Nephron (organoid): ENCODE measurements at regions not wholly inside any gene's neighbourhood (a gene's known extent, or its start where the extent isn't known, plus 50 kb on each side); places are given as distances from the start of the nearest gene placed in this dataset.
"Not testable (repeated sequence)": the region's sequence is repeated elsewhere in the genome, so short reads cannot be mapped to it uniquely, and the experiment has no call there.

Source experiments
- H3K27ac Mint-ChIP-seq, 3 experiments: 2 replicates each; pipeline ENCODE4 v1.8.0; 2020; ENCODE audit warnings: mixed read lengths in 3 of 3, mild to moderate bottlenecking in 2 of 3, moderate library complexity in 1 of 3
- H3K27me3 Mint-ChIP-seq: 2 replicates; pipeline ENCODE4 v1.8.0; 2021; ENCODE audit warnings: low read depth, mild to moderate bottlenecking, moderate library complexity, mixed read lengths
- H3K36me3 Mint-ChIP-seq: 2 replicates; pipeline ENCODE4 v1.8.0; 2020; ENCODE audit warnings: low read depth, mixed read lengths
- H3K4me1 Mint-ChIP-seq: 2 replicates; pipeline ENCODE4 v1.8.0; 2020; ENCODE audit warnings: mixed read lengths
- H3K4me3 Mint-ChIP-seq, 3 experiments: 2 replicates each; pipeline ENCODE4 v1.8.0; 2020; ENCODE audit warnings: mild to moderate bottlenecking in 3 of 3, mixed read lengths in 3 of 3, moderate library complexity in 2 of 3
- H3K9me3 Mint-ChIP-seq: 2 replicates; pipeline ENCODE4 v1.8.0; 2020; ENCODE audit warnings: mixed read lengths
- TF ChIP-seq, protein P1 (sequence below), 3 experiments: fragments of 200-600 bp; sonication (generic); IDR thresholded peaks; one replicate each; pipeline ENCODE4 v1.5.0; 2021; ENCODE audit warnings: antibody characterized with exemption in 3 of 3; ENCODE audit not compliant: unreplicated experiment in 3 of 3

DNA sequence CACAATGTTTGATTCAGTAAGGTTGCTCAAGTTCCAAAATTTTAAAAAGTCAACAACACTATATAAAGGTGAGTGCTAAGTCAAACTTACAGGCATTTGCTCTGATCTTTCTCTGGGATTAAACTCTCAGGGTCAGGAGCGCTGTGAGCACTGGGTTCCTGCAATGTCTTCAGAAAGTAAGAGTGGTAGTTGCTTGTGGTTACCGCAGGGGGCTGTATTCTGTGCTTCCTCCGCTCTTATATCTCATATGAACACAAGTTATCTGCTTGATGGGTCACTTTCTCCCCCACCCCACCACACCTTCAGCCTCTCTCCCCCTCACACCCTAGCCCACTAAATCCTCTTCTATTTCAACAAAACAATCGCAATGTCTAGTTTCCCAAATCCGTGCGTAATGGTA, 116.4 kb upstream of the IGSF1 start:
- TF ChIP-seq, protein P1, sequence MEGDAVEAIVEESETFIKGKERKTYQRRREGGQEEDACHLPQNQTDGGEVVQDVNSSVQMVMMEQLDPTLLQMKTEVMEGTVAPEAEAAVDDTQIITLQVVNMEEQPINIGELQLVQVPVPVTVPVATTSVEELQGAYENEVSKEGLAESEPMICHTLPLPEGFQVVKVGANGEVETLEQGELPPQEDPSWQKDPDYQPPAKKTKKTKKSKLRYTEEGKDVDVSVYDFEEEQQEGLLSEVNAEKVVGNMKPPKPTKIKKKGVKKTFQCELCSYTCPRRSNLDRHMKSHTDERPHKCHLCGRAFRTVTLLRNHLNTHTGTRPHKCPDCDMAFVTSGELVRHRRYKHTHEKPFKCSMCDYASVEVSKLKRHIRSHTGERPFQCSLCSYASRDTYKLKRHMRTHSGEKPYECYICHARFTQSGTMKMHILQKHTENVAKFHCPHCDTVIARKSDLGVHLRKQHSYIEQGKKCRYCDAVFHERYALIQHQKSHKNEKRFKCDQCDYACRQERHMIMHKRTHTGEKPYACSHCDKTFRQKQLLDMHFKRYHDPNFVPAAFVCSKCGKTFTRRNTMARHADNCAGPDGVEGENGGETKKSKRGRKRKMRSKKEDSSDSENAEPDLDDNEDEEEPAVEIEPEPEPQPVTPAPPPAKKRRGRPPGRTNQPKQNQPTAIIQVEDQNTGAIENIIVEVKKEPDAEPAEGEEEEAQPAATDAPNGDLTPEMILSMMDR (IDR thresholded peaks at IDR 0.05; ENCODE audit: unreplicated experiment in 3 of 3) = peak in 2 of 3 experiments; percentile 11 to 12
- no peaks in the 10 kb centered on the region for H3K4me1 Mint-ChIP-seq
- no peak overlapping the region for H3K27ac Mint-ChIP-seq
- no peak overlapping the region for H3K4me3 Mint-ChIP-seq
- H3K9me3 Mint-ChIP-seq = no peaks in the 10 kb centered on the region
- no peaks in the 10 kb centered on the region for H3K36me3 Mint-ChIP-seq
- no peaks in the 10 kb centered on the region for H3K27me3 Mint-ChIP-seq

DNA sequence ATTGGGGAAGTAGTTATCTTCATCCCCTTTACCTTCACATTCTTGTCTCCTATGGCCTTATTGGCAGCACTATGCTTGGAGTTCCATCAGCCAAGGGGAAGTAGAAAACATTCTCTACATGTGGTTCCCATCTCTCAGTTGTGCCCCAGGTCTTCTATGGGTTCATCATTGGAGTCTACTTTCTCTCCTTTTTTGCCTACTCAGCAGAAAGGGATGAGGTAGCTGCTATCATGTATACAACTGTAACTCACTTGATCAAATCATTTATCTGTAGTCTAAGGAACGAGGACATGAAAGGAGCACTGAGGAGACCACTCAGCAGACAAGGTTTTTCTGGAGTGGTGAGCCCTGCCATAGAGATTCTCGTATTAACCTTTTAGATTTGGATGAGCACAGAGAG, 119.0 kb upstream of the OR13H1 start:
- H3K27ac Mint-ChIP-seq = no peak overlapping the region
- H3K36me3 Mint-ChIP-seq = no peaks in the 10 kb centered on the region
- no peaks in the 10 kb centered on the region for H3K27me3 Mint-ChIP-seq
- peaks cover 10% of the 10 kb centered on the region for H3K9me3 Mint-ChIP-seq
- TF ChIP-seq, protein P1 (IDR thresholded peaks at IDR 0.05; ENCODE audit: unreplicated experiment in 3 of 3) = no peak
- no peak overlapping the region for H3K4me3 Mint-ChIP-seq
- H3K4me1 Mint-ChIP-seq = no peaks in the 10 kb centered on the region

DNA sequence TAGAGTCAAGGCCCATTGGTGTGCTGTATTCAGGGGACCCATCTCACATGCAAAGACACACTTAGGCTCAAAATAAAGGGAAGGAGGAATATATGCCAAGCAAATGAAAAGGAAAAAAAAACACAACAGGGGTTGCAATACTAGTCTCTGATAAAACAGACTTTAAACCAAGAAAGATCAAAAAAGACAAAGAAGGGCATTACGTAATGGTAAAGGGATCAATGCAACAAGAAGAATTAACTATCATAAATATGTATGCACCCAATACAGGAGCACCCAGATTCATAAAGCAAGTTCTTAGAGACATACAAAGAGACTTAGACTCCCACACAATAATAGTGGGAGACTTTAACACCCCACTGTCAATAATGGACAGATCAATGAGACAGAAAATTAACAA, 113.4 kb upstream of the OR13H1 start:
- Mint-ChIP-seq H3K9me3 (peaks cover 34% of the 10 kb centered on the region), H3K36me3 (peaks cover 13% of the 10 kb centered on the region)
- not testable (repeated sequence) for H3K27ac Mint-ChIP-seq, H3K4me1 Mint-ChIP-seq, H3K27me3 Mint-ChIP-seq, H3K4me3 Mint-ChIP-seq

DNA sequence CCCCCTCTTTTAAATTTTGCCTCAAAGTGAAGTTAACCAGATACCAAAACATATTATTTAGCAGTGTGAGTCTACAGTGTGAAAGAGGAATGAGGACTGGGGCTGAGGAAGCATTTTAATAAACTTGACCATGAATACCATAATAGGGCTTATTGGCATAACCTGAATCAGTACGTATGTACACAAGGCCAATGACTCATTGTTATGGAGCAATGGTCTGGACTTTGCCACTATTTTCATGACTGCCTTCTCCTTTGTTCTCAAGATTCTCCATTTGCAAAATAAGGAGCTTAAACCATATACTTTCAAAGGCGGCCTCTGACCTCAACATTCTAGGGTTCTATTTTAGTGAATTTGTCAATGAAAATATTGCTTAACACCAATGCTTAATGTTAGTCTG, 102.8 kb upstream of the OR13H1 start:
- H3K4me1 Mint-ChIP-seq = no peaks in the 10 kb centered on the region
- TF ChIP-seq, protein P1 (IDR thresholded peaks at IDR 0.05; ENCODE audit: unreplicated experiment in 3 of 3) = no peak
- no peaks in the 10 kb centered on the region for H3K36me3 Mint-ChIP-seq
- no peak overlapping the region for H3K4me3 Mint-ChIP-seq
- no peak overlapping the region for H3K27ac Mint-ChIP-seq
- peaks cover 6% of the 10 kb centered on the region for H3K9me3 Mint-ChIP-seq
- H3K27me3 Mint-ChIP-seq = no peaks in the 10 kb centered on the region

DNA sequence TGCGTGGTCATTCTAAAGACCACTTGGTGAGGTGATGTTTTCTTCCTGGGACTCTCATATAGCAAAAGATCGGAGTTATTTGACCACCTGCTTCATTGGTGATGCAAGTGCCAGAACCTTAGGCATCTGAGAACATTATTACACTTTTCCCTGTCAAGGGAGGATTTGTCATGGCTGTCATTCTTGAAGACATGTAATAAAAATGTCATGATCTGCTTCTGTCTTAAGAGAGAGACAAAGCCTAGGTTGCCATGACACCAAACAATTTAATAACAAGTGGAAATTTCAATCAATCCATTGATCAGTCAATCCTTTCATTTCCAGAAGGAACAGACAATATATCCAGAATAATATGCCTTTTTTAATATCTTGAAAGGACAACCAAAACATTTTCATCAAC, 97.9 kb upstream of the OR13H1 start:
- H3K36me3 Mint-ChIP-seq = peaks cover 6% of the 10 kb centered on the region
- H3K27ac Mint-ChIP-seq = no peak overlapping the region
- peaks cover 15% of the 10 kb centered on the region for H3K9me3 Mint-ChIP-seq
- H3K4me1 Mint-ChIP-seq = no peaks in the 10 kb centered on the region
- TF ChIP-seq, protein P1 (IDR thresholded peaks at IDR 0.05; ENCODE audit: unreplicated experiment in 3 of 3) = no peak
- H3K27me3 Mint-ChIP-seq = no peaks in the 10 kb centered on the region
- no peak overlapping the region for H3K4me3 Mint-ChIP-seq

DNA sequence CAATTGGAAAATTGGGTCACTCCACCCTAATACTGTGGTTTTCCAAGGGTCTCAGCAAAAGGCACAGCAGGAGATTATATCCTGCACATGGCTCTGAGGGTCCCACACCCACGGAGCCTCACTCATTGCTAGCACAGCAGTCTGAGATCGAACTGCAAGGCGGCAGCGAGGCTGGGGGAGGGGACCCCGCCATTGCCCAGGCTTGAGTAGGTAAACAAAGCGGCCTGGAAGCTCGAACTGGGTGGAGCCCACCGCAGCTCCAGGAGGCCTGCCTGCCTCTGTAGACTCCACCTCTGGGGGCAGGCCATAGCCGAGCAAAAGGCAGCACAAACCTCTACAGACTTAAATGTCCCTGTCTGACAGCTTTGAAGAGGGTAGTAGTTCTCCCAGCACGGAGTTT, 82.0 kb upstream of the OR13H1 start:
- not testable (repeated sequence) for H3K27me3 Mint-ChIP-seq, H3K4me3 Mint-ChIP-seq, H3K4me1 Mint-ChIP-seq

DNA sequence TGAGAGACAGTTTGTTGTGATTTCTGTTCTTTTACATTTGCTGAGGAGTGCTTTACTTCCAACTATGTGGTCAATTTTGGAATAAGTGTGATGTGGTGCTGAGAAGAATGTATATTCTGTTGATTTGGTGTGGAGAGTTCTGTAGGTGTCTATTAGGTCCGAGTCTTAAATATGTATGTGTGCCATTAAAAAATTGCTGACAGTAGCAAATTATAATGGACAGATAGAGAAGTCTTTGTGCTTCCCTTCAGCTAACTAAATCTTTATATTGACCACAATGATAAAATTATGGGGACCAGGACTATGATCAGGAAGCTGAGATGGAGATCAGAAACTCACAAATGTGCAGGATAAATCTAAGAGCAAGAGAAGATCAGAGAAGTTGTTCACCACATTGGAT, 70.1 kb upstream of the OR13H1 start:
- H3K9me3 Mint-ChIP-seq = peaks cover 16% of the 10 kb centered on the region
- not testable (repeated sequence) for H3K27ac Mint-ChIP-seq, H3K27me3 Mint-ChIP-seq, H3K4me1 Mint-ChIP-seq, H3K4me3 Mint-ChIP-seq
- H3K36me3 Mint-ChIP-seq = peaks cover 25% of the 10 kb centered on the region

More for the DNA sequence above, 82.0 kb upstream of the OR13H1 start:
- H3K9me3 Mint-ChIP-seq = peaks cover 61% of the 10 kb centered on the region
- H3K36me3 Mint-ChIP-seq = peaks cover 53% of the 10 kb centered on the region
- not testable (repeated sequence) for H3K27ac Mint-ChIP-seq

DNA sequence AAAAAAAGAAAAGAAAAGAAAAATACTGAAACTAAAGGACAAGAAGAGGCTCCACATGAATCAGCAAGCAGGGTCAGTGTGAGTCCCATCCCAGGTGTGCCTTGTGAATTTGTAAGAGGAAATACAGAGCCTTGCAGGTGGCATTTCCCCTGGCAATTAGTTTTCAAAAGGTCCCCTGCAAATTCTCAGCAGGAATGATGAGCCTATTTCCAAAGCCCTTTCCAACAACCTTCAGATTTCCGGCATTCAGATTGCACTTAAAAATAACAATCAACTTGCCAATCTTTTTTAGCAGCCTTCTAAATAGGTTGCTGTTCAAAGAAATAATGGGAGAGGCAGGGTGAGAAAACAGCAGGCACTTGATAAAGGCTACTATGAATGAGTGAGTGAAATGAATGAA, 66.4 kb upstream of the OR13H1 start:
- no peak overlapping the region for H3K27ac Mint-ChIP-seq
- H3K4me1 Mint-ChIP-seq = no peaks in the 10 kb centered on the region
- H3K9me3 Mint-ChIP-seq = peaks cover 45% of the 10 kb centered on the region
- H3K4me3 Mint-ChIP-seq = no peak overlapping the region
- peaks cover 59% of the 10 kb centered on the region for H3K36me3 Mint-ChIP-seq
- H3K27me3 Mint-ChIP-seq = no peaks in the 10 kb centered on the region
- TF ChIP-seq, protein P1 (IDR thresholded peaks at IDR 0.05; ENCODE audit: unreplicated experiment in 3 of 3) = no peak
